GM23338 (cell line): ENCODE measurements at regions not wholly inside any gene's neighbourhood (a gene's known extent, or its start where the extent isn't known, plus 50 kb on each side); places are given as distances from the start of the nearest gene placed in this dataset.

ENCODE experiments used
- CREB1 ChIP-seq: fragments of 250-450 bp; sonication (Bioruptor Pico); IDR thresholded peaks from 2 replicates; pipeline ENCODE4 v1.5.0; 2020; ENCODE audit warnings: low read depth, mild to moderate bottlenecking, moderate library complexity
- CTCF ChIP-seq, 2 experiments: fragments of 200-600 bp in 1 of 2; sonication (generic) in 1 of 2; conservative IDR thresholded peaks; 2 replicates each; pipeline versions ENCODE4 v1.5.1 to v1.6.1; 2016 to 2017; ENCODE audit warnings: antibody characterized with exemption in 2 of 2, low read depth in 2 of 2, mild to moderate bottlenecking in 2 of 2, moderate library complexity in 1 of 2
- EZH2 ChIP-seq: fragments of 200-600 bp; sonication (generic); IDR thresholded peaks from one replicate; pipeline ENCODE4 v1.8.0; 2017; ENCODE audit warnings: antibody characterized with exemption, mild to moderate bottlenecking, low read depth; ENCODE audit not compliant: unreplicated experiment
- EZH2phosphoT487 ChIP-seq: fragments of 200-600 bp; sonication (generic); IDR thresholded peaks from one replicate; pipeline ENCODE4 v1.8.1; 2018; ENCODE audit warnings: antibody characterized with exemption; ENCODE audit not compliant: unreplicated experiment
- NANOG ChIP-seq: IDR thresholded peaks from 2 replicates; pipeline ENCODE4 v1.6.1; 2016; ENCODE audit warnings: antibody characterized with exemption, borderline replicate concordance
- POLR2AphosphoS5 ChIP-seq: IDR thresholded peaks from 2 replicates; pipeline ENCODE4 v1.6.1; 2016; ENCODE audit warnings: antibody characterized with exemption, low read depth
- REST ChIP-seq: IDR thresholded peaks from one replicate; pipeline ENCODE4 v1.6.1; 2018; ENCODE audit warnings: antibody characterized with exemption; ENCODE audit not compliant: unreplicated experiment
- STAT1 ChIP-seq: IDR thresholded peaks from one replicate; pipeline ENCODE4 v1.6.1; 2016; ENCODE audit warnings: antibody characterized with exemption; ENCODE audit not compliant: unreplicated experiment

GRCh38 chr9:93864840-93865239 lies 90.3 kb downstream of the BARX1 start:
- TF ChIP-seq CTCF (conservative IDR thresholded peaks at IDR 0.05; ENCODE audit: low read depth in 2 of 2) (no peak), REST (no peak), POLR2AphosphoS5 (no peak), EZH2phosphoT487 (no peak), EZH2 (no peak), STAT1 (no peak), CREB1 (no peak), NANOG (no peak)
